GM12878 (cell line): ENCODE measurements at regions not wholly inside any gene's neighbourhood (a gene's known extent, or its start where the extent isn't known, plus 50 kb on each side); places are given as distances from the start of the nearest gene placed in this dataset.

ENCODE experiments used
- ATAC-seq: fragments of 200-7000 bp; cut with Tn5 transposase; 3 replicates; pipeline ENCODE4 v1.9.1; 2020; ENCODE audit warnings: mild to moderate bottlenecking, moderate library complexity
- BruUV-seq: library from RNA; stranded (reverse); fragments of 400-500 nt; replicated peaks from 2 replicates; lab custom pipeline; 2021; lab: Mats Ljungman, UMichigan
- CTCF ChIA-PET: fragments of 300-600 bp; sonication (Branson Sonifier 250); formaldehyde crosslinking; extraction: SDS; loops from one replicate; lab custom pipeline; 2021; ENCODE audit warnings: inconsistent platforms; lab: Yijun Ruan, JAX
- POLR2A ChIA-PET: fragments of 350-600 bp; formaldehyde crosslinking; extraction: SDS; loops from one replicate; lab custom pipeline; 2021; ENCODE audit warnings: inconsistent platforms; lab: Charles Lee
- RAD21 ChIA-PET: fragments of 300-600 bp; sonication (Branson Sonifier 250); formaldehyde crosslinking; loops from one replicate; lab custom pipeline; 2023; ENCODE audit warnings: antibody characterized with exemption; ENCODE audit not compliant: unreplicated experiment; lab: Charles Lee
- SMC1A ChIA-PET: fragments of 300-600 bp; sonication (Branson Sonifier 250); formaldehyde crosslinking; loops from one replicate; lab custom pipeline; 2023; ENCODE audit not compliant: unreplicated experiment, uncharacterized antibody; lab: Charles Lee
- DNase-seq: peaks from one replicate; pipeline ENCODE4 v3.0.0-alpha.2; 2011; ENCODE audit warnings: low read depth, low spot score
- FAIRE-seq: peaks from 3 replicates; lab custom pipeline; 2011; peaks lifted over from hg19 to GRCh38; lab: Jason Lieb, UNC
- H2AFZ ChIP-seq: 2 replicates; pipeline ENCODE4 v1.6.0; 2011; ENCODE audit warnings: low read depth, low read length, control low read depth; ENCODE audit not compliant: control insufficient read depth
- H3K27ac ChIP-seq: 2 replicates; pipeline ENCODE4 v1.5.1; 2011; ENCODE audit warnings: control low read depth; ENCODE audit not compliant: control insufficient read depth, insufficient read depth
- H3K27me3 ChIP-seq, 2 experiments: replicated peaks in 1 of 2; 2 replicates each; pipeline versions ENCODE4 v1.6.0 to v1.6.1; 2011; ENCODE audit warnings: low read length in 1 of 2; ENCODE audit not compliant: control insufficient read depth in 2 of 2, insufficient read depth in 2 of 2
- H3K36me3 ChIP-seq, 2 experiments: 2 replicates each; pipeline ENCODE4 v1.5.1; 2011; ENCODE audit warnings: low read length in 1 of 2; ENCODE audit not compliant: control insufficient read depth in 2 of 2, insufficient read depth in 2 of 2
- H3K4me1 ChIP-seq: 2 replicates; pipeline ENCODE4 v1.6.1; 2011; ENCODE audit warnings: mild to moderate bottlenecking, low read length, moderate library complexity, mixed read lengths; ENCODE audit not compliant: control insufficient read depth, insufficient read depth
- H3K4me2 ChIP-seq: 2 replicates; pipeline ENCODE4 v1.6.0; 2011; ENCODE audit warnings: control low read depth; ENCODE audit not compliant: control insufficient read depth, insufficient read depth
- H3K4me3 ChIP-seq: fragments of 200-600 bp; sonication (generic); 2 replicates; pipeline ENCODE4 v1.5.1; 2016
- H3K79me2 ChIP-seq: 2 replicates; pipeline ENCODE4 v1.6.0; 2011; ENCODE audit warnings: low read length; ENCODE audit not compliant: control insufficient read depth, insufficient read depth
- H3K9ac ChIP-seq: 2 replicates; pipeline ENCODE4 v1.8.0; 2011; ENCODE audit warnings: low read length, control low read depth, mixed read lengths; ENCODE audit not compliant: control insufficient read depth, insufficient read depth
- H3K9me3 ChIP-seq: replicated peaks from 3 replicates; pipeline ENCODE4 v1.5.1; 2011; ENCODE audit warnings: mild to moderate bottlenecking, low read length; ENCODE audit not compliant: control insufficient read depth, insufficient read depth
- H4K20me1 ChIP-seq: 2 replicates; pipeline ENCODE4 v1.6.0; 2011; ENCODE audit not compliant: control insufficient read depth, insufficient read depth
- ATF7 ChIP-seq: fragments of 450-650 bp; IDR thresholded peaks from 2 replicates; pipeline ENCODE4 v1.6.1; 2016; ENCODE audit warnings: low read depth, mild to moderate bottlenecking
- BRCA1 ChIP-seq: IDR thresholded peaks from 2 replicates; pipeline ENCODE4 v1.6.1; 2011; ENCODE audit warnings: low read depth, low read length, improper control_type of control experiment
- CREB1 ChIP-seq: IDR thresholded peaks from 2 replicates; pipeline ENCODE4 v1.6.1; 2012; ENCODE audit warnings: low read depth, mild to moderate bottlenecking, inconsistent platforms
- CREM ChIP-seq: IDR thresholded peaks from 2 replicates; pipeline ENCODE4 v1.6.1; 2014; ENCODE audit warnings: antibody characterized with exemption, low read depth
- FOXM1 ChIP-seq: IDR thresholded peaks from 2 replicates; pipeline ENCODE4 v1.6.1; 2012; ENCODE audit warnings: low read depth, mild to moderate bottlenecking, inconsistent platforms, low read length, moderate library complexity
- IKZF2 ChIP-seq, 2 experiments: fragments of 450-650 bp; IDR thresholded peaks; 2 replicates each; pipeline ENCODE4 v1.6.1; 2017; ENCODE audit warnings: mild to moderate bottlenecking in 2 of 2, moderate library complexity in 2 of 2
- JUNB ChIP-seq: IDR thresholded peaks from 2 replicates; pipeline ENCODE4 v1.6.1; 2016; ENCODE audit warnings: antibody characterized with exemption, mild to moderate bottlenecking
- MLLT1 ChIP-seq: fragments of 450-650 bp; IDR thresholded peaks from 2 replicates; pipeline ENCODE4 v1.6.1; 2016; ENCODE audit warnings: mild to moderate bottlenecking
- YY1 ChIP-seq: IDR thresholded peaks from 2 replicates; pipeline ENCODE4 v1.6.1; 2011; ENCODE audit warnings: low read depth, mild to moderate bottlenecking, low read length
- ZZZ3 ChIP-seq: IDR thresholded peaks from 2 replicates; pipeline ENCODE4 v1.6.1; 2011; ENCODE audit warnings: low read depth; ENCODE audit not compliant: control insufficient read depth, insufficient read length
- WGBS: methylation state at CpG from one replicate; pipeline ENCODE4 v1.1.6; 2016; ENCODE audit warnings: low lambda C conversion rate; ENCODE audit not compliant: insufficient replicate concordance, insufficient coverage; ENCODE audit errors: missing lambda C conversion rate; 5-methylcytosine and 5-hydroxymethylcytosine counted together
- in situ Hi-C: fragments of 300-500 bp; cut with MboI; formaldehyde crosslinking; loops from 9 replicates; pipeline ENCODE4 v1.14.3; 2018; ENCODE audit warnings: mixed read lengths
- intact Hi-C: fragments of 100-400 bp; cut with micrococcal nuclease; formaldehyde crosslinking; loops from one replicate; pipeline ENCODE4 v1.14.2; 2022; ENCODE audit not compliant: unreplicated experiment
- TF ChIP-seq, protein P1 (sequence below): IDR thresholded peaks from 2 replicates; pipeline ENCODE4 v1.6.1; 2011; ENCODE audit warnings: low read depth, mild to moderate bottlenecking, low read length, moderate library complexity, borderline replicate concordance; ENCODE audit errors: extremely low read depth

DNA sequence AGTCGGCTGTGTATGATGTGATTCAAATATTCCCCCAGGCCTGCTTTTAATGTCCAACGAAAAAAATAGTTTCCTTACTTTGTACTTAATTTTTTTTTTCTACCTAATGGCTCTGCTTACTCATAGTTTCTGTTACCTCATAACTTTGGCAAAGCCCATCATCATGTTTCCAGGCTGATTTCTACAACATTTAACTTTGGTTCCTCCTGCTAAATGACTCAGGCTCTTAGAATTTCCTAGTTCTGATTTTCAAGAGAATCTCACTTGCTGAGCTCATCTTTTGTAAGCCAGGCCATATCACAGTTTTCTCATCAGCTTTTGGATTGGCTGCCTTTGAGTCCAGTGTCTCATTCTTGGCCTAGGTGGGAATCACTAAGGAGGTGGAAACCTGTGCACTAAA lies 323.1 kb downstream of the HDGFL1 start:
- Histone ChIP-seq H3K9me3 (no peaks in the 10 kb centered on the region), H3K27me3 (no peaks in the 10 kb centered on the region), H2AFZ (no peak overlapping the region), H3K79me2 (no peaks in the 10 kb centered on the region), H3K4me2 (no peak overlapping the region), H3K9ac (no peak overlapping the region), H3K36me3 (no peaks in the 10 kb centered on the region), H3K4me1 (no peaks in the 10 kb centered on the region), H3K27ac (no peak overlapping the region), H4K20me1 (no peaks in the 10 kb centered on the region), H3K4me3 (no peak overlapping the region)
- SMC1A ChIA-PET = interaction anchor here (1.3 to 2.6 kb wide), 2 partner anchors 9 to 59 kb away, joined by 3 to 7 read pairs; no protein-coding TSS in a partner anchor
- DNase-seq (no peak), ATAC-seq (peak; percentile 38), FAIRE-seq (no peak)
- in situ Hi-C loops (no loop called here), intact Hi-C loops (no loop called here)
- POLR2A ChIA-PET = interaction anchor here (1.1 kb wide), 1 partner anchor 12 kb away, joined by 3 read pairs; no protein-coding TSS in a partner anchor
- TF ChIP-seq, protein P1, sequence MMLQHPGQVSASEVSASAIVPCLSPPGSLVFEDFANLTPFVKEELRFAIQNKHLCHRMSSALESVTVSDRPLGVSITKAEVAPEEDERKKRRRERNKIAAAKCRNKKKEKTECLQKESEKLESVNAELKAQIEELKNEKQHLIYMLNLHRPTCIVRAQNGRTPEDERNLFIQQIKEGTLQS = no peak
- TF ChIP-seq ZZZ3 (no peak), JUNB (peak; percentile 27; the same call in 1 of the 2 replicates), IKZF2 (IDR thresholded peaks at IDR 0.05) (peak in 1 of 2 experiments; percentile 9; a peak in 1 of 4 replicates), BRCA1 (no peak), CREM (peak; percentile 47; the same call in 1 of the 2 replicates), FOXM1 (no peak), MLLT1 (no peak), CREB1 (peak; percentile 58; the same call in 1 of the 2 replicates), ATF7 (0 out of 2 replicates have a peak, but pooled peaks have one; percentile 24), YY1 (no peak)
- 0% methylated on average over 2 of the region's 2 CpGs for WGBS
- CTCF ChIA-PET = interaction anchor here (0.6 to 1.4 kb wide), 3 partner anchors 8 to 25 kb away, joined by 3 to 6 read pairs (median 3); no protein-coding TSS in a partner anchor
- no TSS peak for BruUV-seq
- RAD21 ChIA-PET = interaction anchor here (1.5 to 1.6 kb wide), 3 partner anchors 9 to 67 kb away, joined by 3 to 6 read pairs (median 4); no protein-coding TSS in a partner anchor
